A549 (cell line): ENCODE measurements at regions not wholly inside any gene's neighbourhood (a gene's known extent, or its start where the extent isn't known, plus 50 kb on each side); places are given as distances from the start of the nearest gene placed in this dataset.
A peak's percentile ranks its signal among the peaks of the same experiment; 100 is the strongest.

Source experiments
- ATAC-seq, 2 experiments: fragments of 200-7000 bp in 1 of 2; fragments of >200 bp in 1 of 2; cut with Nextera tagmentation in 1 of 2; cut with Tn5 transposase in 1 of 2; 3 replicates each; pipeline versions ENCODE4 v1.8.0 to v1.9.1; 2018 to 2020; ENCODE audit warnings: mild to moderate bottlenecking in 1 of 2, moderate library complexity in 1 of 2
- CTCF ChIA-PET: fragments of 300-600 bp; sonication (Branson Sonifier 250); formaldehyde crosslinking; extraction: SDS; loops from one replicate; lab custom pipeline; 2021; ENCODE audit warnings: antibody characterized with exemption, inconsistent platforms; lab: Yijun Ruan, JAX
- POLR2A ChIA-PET: fragments of 350-600 bp; formaldehyde crosslinking; extraction: SDS; loops from one replicate; lab custom pipeline; 2021; ENCODE audit warnings: antibody characterized with exemption, inconsistent platforms; lab: Yijun Ruan, JAX
- DNase-seq, 2 experiments: peaks; one replicate each; pipeline versions ENCODE4 v3.0.0 to v3.0.0-alpha.2; 2011 to 2016; ENCODE audit warnings: low read depth in 1 of 2, low spot score in 1 of 2
- FAIRE-seq: peaks from 2 replicates; lab custom pipeline; 2011; peaks lifted over from hg19 to GRCh38; lab: Jason Lieb, UNC
- H3K27ac ChIP-seq, 2 experiments: fragments of >200 bp; sonication (Bioruptor Twin); formaldehyde crosslinking; 3 replicates each; pipeline ENCODE4 v1.5.1; 2016 to 2017
- H3K4me1 ChIP-seq: fragments of >200 bp; sonication (Bioruptor Twin); formaldehyde crosslinking; 3 replicates; pipeline ENCODE4 v1.6.1; 2016
- H3K4me2 ChIP-seq: fragments of >200 bp; sonication (Bioruptor Twin); formaldehyde crosslinking; 3 replicates; pipeline ENCODE4 v1.6.1; 2016
- H3K4me3 ChIP-seq: fragments of >200 bp; sonication (Bioruptor Twin); formaldehyde crosslinking; 3 replicates; pipeline ENCODE4 v1.5.1; 2016
- H3K9me3 ChIP-seq: fragments of >200 bp; sonication (Bioruptor Twin); formaldehyde crosslinking; 3 replicates; pipeline ENCODE4 v1.6.1; 2016
- BCL3 ChIP-seq: fragments of >200 bp; sonication (Bioruptor Twin); formaldehyde crosslinking; IDR thresholded peaks from 3 replicates; pipeline ENCODE4 v1.6.1; 2016
- BHLHE40 ChIP-seq: IDR thresholded peaks from 2 replicates; pipeline ENCODE4 v1.6.1; 2012; ENCODE audit warnings: low read depth, low read length, inconsistent platforms
- CBX8 ChIP-seq: fragments of 200-600 bp; sonication (generic); IDR thresholded peaks from 2 replicates; pipeline ENCODE4 v1.6.1; 2016
- CEBPB ChIP-seq, 2 experiments: fragments of >200 bp in 1 of 2; sonication (Bioruptor Twin) in 1 of 2; formaldehyde crosslinking in 1 of 2; IDR thresholded peaks; 2 replicates each; pipeline ENCODE4 v1.6.1; 2012 to 2016
- CHD2 ChIP-seq: fragments of 150-350 bp; IDR thresholded peaks from 2 replicates; pipeline ENCODE4 v1.6.1; 2014; ENCODE audit warnings: low read length; ENCODE audit not compliant: partially characterized antibody
- EHF ChIP-seq: fragments of 250-450 bp; sonication (Bioruptor Pico); IDR thresholded peaks from 2 replicates; pipeline ENCODE4 v1.5.0; 2020; ENCODE audit warnings: mild to moderate bottlenecking
- FOSB ChIP-seq: fragments of 250-450 bp; sonication (Bioruptor Pico); IDR thresholded peaks from 2 replicates; pipeline ENCODE4 v1.5.0; 2020; ENCODE audit warnings: mild to moderate bottlenecking, moderate library complexity
- FOSL2 ChIP-seq, 2 experiments: fragments of 450-650 bp in 1 of 2; fragments of >200 bp in 1 of 2; sonication (Bioruptor Twin) in 1 of 2; formaldehyde crosslinking; IDR thresholded peaks; 2 replicates each; pipeline versions ENCODE4 v1.5.0 to v1.6.1; 2016 to 2020; ENCODE audit warnings: mild to moderate bottlenecking in 1 of 2, moderate library complexity in 1 of 2
- FOXS1 ChIP-seq: fragments of 250-450 bp; sonication (Bioruptor Pico); IDR thresholded peaks from 2 replicates; pipeline ENCODE4 v1.5.0; 2020; ENCODE audit warnings: mild to moderate bottlenecking, moderate library complexity
- GATA3 ChIP-seq: IDR thresholded peaks from 2 replicates; pipeline ENCODE4 v1.6.1; 2012; ENCODE audit warnings: borderline replicate concordance
- HDAC2 ChIP-seq: fragments of 200-600 bp; sonication (generic); IDR thresholded peaks from 2 replicates; pipeline ENCODE4 v1.6.1; 2016
- HES2 ChIP-seq: fragments of >200 bp; sonication (Bioruptor Twin); formaldehyde crosslinking; IDR thresholded peaks from 2 replicates; pipeline ENCODE4 v1.6.1; 2016
- HMGXB4 ChIP-seq: fragments of 250-450 bp; sonication (Bioruptor Pico); IDR thresholded peaks from 2 replicates; pipeline ENCODE4 v1.5.0; 2021; ENCODE audit warnings: mild to moderate bottlenecking, moderate library complexity, borderline replicate concordance
- HOXA7 ChIP-seq: fragments of 250-450 bp; sonication (Bioruptor Pico); IDR thresholded peaks from 2 replicates; pipeline ENCODE4 v1.5.0; 2020; ENCODE audit warnings: mild to moderate bottlenecking, moderate library complexity
- JUN ChIP-seq, 2 experiments: fragments of >200 bp; sonication (Bioruptor Twin); formaldehyde crosslinking; IDR thresholded peaks; 2 replicates in 1 of 2; 3 replicates in 1 of 2; pipeline ENCODE4 v1.6.1; 2016 to 2017
- KDM1A ChIP-seq: fragments of 200-600 bp; sonication (generic); IDR thresholded peaks from 2 replicates; pipeline ENCODE4 v1.6.1; 2016; ENCODE audit warnings: low read depth, mild to moderate bottlenecking
- KDM5A ChIP-seq: fragments of 200-600 bp; sonication (generic); IDR thresholded peaks from 2 replicates; pipeline ENCODE4 v1.6.1; 2016; ENCODE audit warnings: antibody characterized with exemption, mild to moderate bottlenecking
- MAFK ChIP-seq: fragments of 450-650 bp; IDR thresholded peaks from 2 replicates; pipeline ENCODE4 v1.6.1; 2014; ENCODE audit not compliant: partially characterized antibody
- MAZ ChIP-seq: fragments of 150-350 bp; IDR thresholded peaks from 2 replicates; pipeline ENCODE4 v1.6.1; 2014; ENCODE audit warnings: antibody characterized with exemption, low read depth, low read length, borderline replicate concordance
- POLR2A ChIP-seq: IDR thresholded peaks from 2 replicates; pipeline ENCODE4 v1.6.1; 2012; ENCODE audit warnings: mild to moderate bottlenecking, low read length
- RAD21 ChIP-seq, 2 experiments: fragments of >200 bp in 1 of 2; sonication (Bioruptor Twin) in 1 of 2; formaldehyde crosslinking in 1 of 2; IDR thresholded peaks in 1 of 2; conservative IDR thresholded peaks in 1 of 2; 2 replicates in 1 of 2; 3 replicates in 1 of 2; pipeline ENCODE4 v1.6.1; 2012 to 2018; ENCODE audit warnings: inconsistent platforms in 1 of 2
- RARB ChIP-seq: fragments of 250-450 bp; sonication (Bioruptor Pico); IDR thresholded peaks from 2 replicates; pipeline ENCODE4 v1.8.0; 2021; ENCODE audit warnings: mild to moderate bottlenecking, moderate library complexity
- RCOR1 ChIP-seq: fragments of 150-350 bp; IDR thresholded peaks from 2 replicates; pipeline ENCODE4 v1.6.1; 2014; ENCODE audit warnings: antibody characterized with exemption, low read length, low read depth
- RNF2 ChIP-seq: fragments of 200-600 bp; sonication (generic); IDR thresholded peaks from 2 replicates; pipeline ENCODE4 v1.6.1; 2016; ENCODE audit warnings: low read depth, mild to moderate bottlenecking, antibody characterized with exemption, moderate library complexity, borderline replicate concordance
- SMC3 ChIP-seq: fragments of >200 bp; sonication (Bioruptor Twin); formaldehyde crosslinking; IDR thresholded peaks from 3 replicates; pipeline ENCODE4 v1.6.1; 2018; ENCODE audit warnings: inconsistent platforms
- TFCP2L1 ChIP-seq: fragments of 250-450 bp; sonication (Bioruptor Pico); IDR thresholded peaks from 2 replicates; pipeline ENCODE4 v1.5.0; 2021; ENCODE audit warnings: mild to moderate bottlenecking
- TP53 ChIP-seq: fragments of 250-450 bp; sonication (Bioruptor Pico); IDR thresholded peaks from 2 replicates; pipeline ENCODE4 v1.5.0; 2021; ENCODE audit warnings: mild to moderate bottlenecking, moderate library complexity
- ZC3H11A ChIP-seq: fragments of 450-650 bp; IDR thresholded peaks from 2 replicates; pipeline ENCODE4 v1.6.1; 2014; ENCODE audit warnings: antibody characterized with exemption, mild to moderate bottlenecking
- ZFP36 ChIP-seq: fragments of 450-650 bp; IDR thresholded peaks from 2 replicates; pipeline ENCODE4 v1.6.1; 2014; ENCODE audit warnings: borderline replicate concordance; ENCODE audit not compliant: partially characterized antibody
- ZSCAN20 ChIP-seq: fragments of 250-450 bp; sonication (Bioruptor Pico); IDR thresholded peaks from 2 replicates; pipeline ENCODE4 v1.8.0; 2022; ENCODE audit warnings: mild to moderate bottlenecking, moderate library complexity
- WGBS: methylation state at CpG from one replicate; pipeline ENCODE4 v1.1.6; 2017; ENCODE audit errors: missing lambda C conversion rate; 5-methylcytosine and 5-hydroxymethylcytosine counted together
- TF ChIP-seq, protein P1 (sequence below): IDR thresholded peaks from 2 replicates; pipeline ENCODE4 v1.6.1; 2012

GRCh38 chr1:222068101-222068500, 326.2 kb upstream of the DUSP10 start:
- peaks cover 9% of the 10 kb centered on the region; the same call in 1 of the 3 replicates for H3K9me3 ChIP-seq
- no peak for FAIRE-seq
- 37% methylated on average over 6 of the region's 6 CpGs for WGBS
- TF ChIP-seq RNF2: no peak
- no peak for TF ChIP-seq HDAC2
- no peak for TF ChIP-seq POLR2A
- TF ChIP-seq EHF: no peak
- TF ChIP-seq ZFP36: no peak
- TF ChIP-seq CEBPB (IDR thresholded peaks at IDR 0.05): no peak
- no peak for TF ChIP-seq MAZ
- no peak for TF ChIP-seq ZSCAN20 (CRISPR knock-in tag)
- no peak for TF ChIP-seq FOXS1 (CRISPR knock-in tag)
- TF ChIP-seq SMC3: no peak
- no peak for TF ChIP-seq RAD21 (conservative IDR thresholded peaks at IDR 0.05 in 1 of 2, IDR thresholded peaks at IDR 0.05 in 1 of 2)
- TF ChIP-seq BCL3: no peak
- no peak for TF ChIP-seq CBX8
- TF ChIP-seq BHLHE40: no peak
- no peak for TF ChIP-seq HMGXB4 (CRISPR knock-in tag)
- TF ChIP-seq, protein P1, sequence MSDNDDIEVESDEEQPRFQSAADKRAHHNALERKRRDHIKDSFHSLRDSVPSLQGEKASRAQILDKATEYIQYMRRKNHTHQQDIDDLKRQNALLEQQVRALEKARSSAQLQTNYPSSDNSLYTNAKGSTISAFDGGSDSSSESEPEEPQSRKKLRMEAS: no peak
- no peak for TF ChIP-seq ZC3H11A
- TF ChIP-seq, all 56 proteins: peak for 0
- ATAC-seq: no peak
- ChIA-PET CTCF (no interaction called here), POLR2A (no interaction called here)
- DNase-seq: peak in 1 of 2 experiments; percentile 21
- H3K4me1 ChIP-seq: no peaks in the 10 kb centered on the region
- no peak overlapping the region for H3K4me3 ChIP-seq
- H3K4me2 ChIP-seq: no peak overlapping the region
- no peak overlapping the region for H3K27ac ChIP-seq

- no peak overlapping the region for H3K27ac ChIP-seq
- TF ChIP-seq FOSL2 (IDR thresholded peaks at IDR 0.05): no peak
- TF ChIP-seq FOSL2 (CRISPR knock-in tag; IDR thresholded peaks at IDR 0.05): no peak
- TF ChIP-seq MAFK: no peak
- no peak for TF ChIP-seq KDM5A
- TF ChIP-seq KDM1A: no peak
- no peak for TF ChIP-seq HMGXB4 (CRISPR knock-in tag)
- no peak for TF ChIP-seq CHD2
- no peak for TF ChIP-seq TP53
- no peak for TF ChIP-seq RARB (CRISPR knock-in tag)
- no peak for TF ChIP-seq BHLHE40
- no peak for TF ChIP-seq FOSB (CRISPR knock-in tag)
- TF ChIP-seq RCOR1: no peak
- TF ChIP-seq TFCP2L1 (CRISPR knock-in tag): no peak
- no peak for TF ChIP-seq HES2
- no peak for TF ChIP-seq CEBPB (IDR thresholded peaks at IDR 0.05)
- no peak for TF ChIP-seq JUN (IDR thresholded peaks at IDR 0.05)
- no peak for TF ChIP-seq GATA3
- no peak for TF ChIP-seq ZC3H11A
- no peak for TF ChIP-seq HOXA7 (CRISPR knock-in tag)
- DNase-seq: no peak
- peaks cover 9% of the 10 kb centered on the region; the same call in 1 of the 3 replicates for H3K9me3 ChIP-seq
- no peaks in the 10 kb centered on the region for H3K4me1 ChIP-seq
- no peak for ATAC-seq
- no peak for FAIRE-seq
- ChIA-PET POLR2A (no interaction called here), CTCF (no interaction called here)
- H3K4me2 ChIP-seq: no peak overlapping the region
- WGBS: 9% methylated on average over 1 of the region's 1 CpG
- no peak overlapping the region for H3K4me3 ChIP-seq
Measured at GRCh38 chr1:222066539-222066938, 324.6 kb upstream of the DUSP10 start.
